Breast epithelium (tissue), 4 donors: ENCODE measurements at regions not wholly inside any gene's neighbourhood (a gene's known extent, or its start where the extent isn't known, plus 50 kb on each side); places are given as distances from the start of the nearest gene placed in this dataset.

Source experiments
- DNase-seq, 2 donors: peaks; one replicate each; pipeline ENCODE4 v3.0.0-alpha.2; 2019; ENCODE audit warnings: low spot score in 2 of 2
- H3K27ac ChIP-seq, 2 donors: fragments of 200-600 bp; sonication (generic) in 1 of 2; one replicate each; pipeline ENCODE4 v1.5.1; 2016 to 2019; ENCODE audit warnings: mild to moderate bottlenecking in 1 of 2
- H3K27me3 ChIP-seq, 2 donors: fragments of 200-600 bp; sonication (generic) in 1 of 2; one replicate each; pipeline versions ENCODE4 v1.5.1 to v1.6.0; 2017 to 2019; ENCODE audit warnings: control low read depth in 1 of 2, mild to moderate bottlenecking in 1 of 2
- H3K36me3 ChIP-seq: fragments of 200-600 bp; one replicate; pipeline ENCODE4 v1.5.1; 2019
- H3K4me1 ChIP-seq, 2 donors: fragments of 200-600 bp; sonication (generic); one replicate each; pipeline ENCODE4 v1.5.1; 2016 to 2019; ENCODE audit warnings: control low read depth in 1 of 2
- H3K4me3 ChIP-seq, 3 donors: fragments of 200-600 bp; sonication (generic); 1 replicate in 2 of 3; 2 replicates in 1 of 3; pipeline ENCODE4 v1.5.1; 2016 to 2019; ENCODE audit warnings: mild to moderate bottlenecking in 3 of 3, moderate library complexity in 2 of 3
- H3K9me3 ChIP-seq, 2 donors: fragments of 200-600 bp; sonication (generic) in 1 of 2; one replicate each; pipeline ENCODE4 v1.5.1; 2016 to 2019; ENCODE audit warnings: control low read depth in 1 of 2
- CTCF ChIP-seq, 3 donors: fragments of 450-650 bp; IDR thresholded peaks; one replicate each; pipeline ENCODE4 v1.5.1; 2016 to 2017; ENCODE audit warnings: antibody characterized with exemption in 3 of 3, mild to moderate bottlenecking in 3 of 3, moderate library complexity in 3 of 3
- POLR2A ChIP-seq: fragments of 450-650 bp; IDR thresholded peaks from one replicate; pipeline ENCODE4 v1.6.1; 2016; ENCODE audit warnings: antibody characterized with exemption, mild to moderate bottlenecking, moderate library complexity
- POLR2AphosphoS5 ChIP-seq, 3 donors: sonication (generic); formaldehyde crosslinking; IDR thresholded peaks; one replicate each; pipeline ENCODE4 v1.6.1; 2017; ENCODE audit warnings: antibody characterized with exemption in 3 of 3
- intact Hi-C: fragments of 100-400 bp; cut with DNase I; formaldehyde crosslinking; loops from one replicate; pipeline ENCODE4 v1.15.1; 2023; ENCODE audit warnings: low total_unique reads

GRCh38 chr5:62938927-62939326 is 360.3 kb downstream of the LRRC70 start:
- no peak overlapping the region for H3K4me3 ChIP-seq
- intact Hi-C loops: no loop called here
- no peak for DNase-seq
- H3K4me1 ChIP-seq: no peaks in the 10 kb centered on the region
- no peaks in the 10 kb centered on the region for H3K36me3 ChIP-seq
- TF ChIP-seq CTCF (IDR thresholded peaks at IDR 0.05) (no peak), POLR2A (no peak), POLR2AphosphoS5 (IDR thresholded peaks at IDR 0.05) (no peak)
- H3K27me3 ChIP-seq: no peaks in the 10 kb centered on the region
- H3K27ac ChIP-seq: peak overlapping the region; percentile 59 to 76
- no peaks in the 10 kb centered on the region for H3K9me3 ChIP-seq

GRCh38 chr5:62937661-62938558 is 359.3 kb downstream of the LRRC70 start:
- intact Hi-C loops: no loop called here
- TF ChIP-seq POLR2AphosphoS5 (IDR thresholded peaks at IDR 0.05) (no peak), CTCF (IDR thresholded peaks at IDR 0.05) (no peak)
- H3K9me3 ChIP-seq: no peaks in the 10 kb centered on the region
- no peaks in the 10 kb centered on the region for H3K36me3 ChIP-seq
- no peaks in the 10 kb centered on the region for H3K4me1 ChIP-seq
- H3K27ac ChIP-seq: peak overlapping the region; percentile 59 to 76
- H3K27me3 ChIP-seq: no peaks in the 10 kb centered on the region
- no peak overlapping the region for H3K4me3 ChIP-seq
- no peak for DNase-seq

- Histone ChIP-seq H3K36me3 (no peaks in the 10 kb centered on the region), H3K27ac (no peak overlapping the region), H3K4me3 (no peak overlapping the region), H3K9me3 (no peaks in the 10 kb centered on the region), H3K27me3 (no peaks in the 10 kb centered on the region), H3K4me1 (no peaks in the 10 kb centered on the region)
- no peak for TF ChIP-seq POLR2A
- TF ChIP-seq POLR2AphosphoS5 (IDR thresholded peaks at IDR 0.05): no peak
- TF ChIP-seq CTCF (IDR thresholded peaks at IDR 0.05): no peak
- DNase-seq: no peak
- intact Hi-C loops: no loop called here
These were observed 357.0 kb downstream of the LRRC70 start for GRCh38 chr5:62935660-62936059.

GRCh38 chr5:62934319-62934718 is 355.7 kb downstream of the LRRC70 start:
- no peak for DNase-seq
- TF ChIP-seq POLR2A: no peak
- no peak for TF ChIP-seq CTCF (IDR thresholded peaks at IDR 0.05)
- no peak for TF ChIP-seq POLR2AphosphoS5 (IDR thresholded peaks at IDR 0.05)
- H3K27ac ChIP-seq: no peak overlapping the region
- H3K27me3 ChIP-seq: no peaks in the 10 kb centered on the region
- no peak overlapping the region for H3K4me3 ChIP-seq
- no peaks in the 10 kb centered on the region for H3K9me3 ChIP-seq
- intact Hi-C loops: loop anchor here (5.0 kb wide), 1 partner anchor 1028 kb away; the partner anchor contains the start of gene HTR1A
- H3K4me1 ChIP-seq: no peaks in the 10 kb centered on the region
- H3K36me3 ChIP-seq: no peaks in the 10 kb centered on the region

- intact Hi-C loops: loop anchor here (5.0 kb wide), 1 partner anchor 1029 kb away; the partner anchor contains the start of gene HTR1A
These were observed 354.6 kb downstream of the LRRC70 start for GRCh38 chr5:62933261-62933660.

More at GRCh38 chr5:62933261-62933660, 354.6 kb downstream of the LRRC70 start:
- no peak for TF ChIP-seq CTCF (IDR thresholded peaks at IDR 0.05)
- TF ChIP-seq POLR2A: no peak
- TF ChIP-seq POLR2AphosphoS5 (IDR thresholded peaks at IDR 0.05): no peak
- Histone ChIP-seq H3K4me3 (no peak overlapping the region), H3K36me3 (no peaks in the 10 kb centered on the region), H3K4me1 (no peaks in the 10 kb centered on the region), H3K9me3 (no peaks in the 10 kb centered on the region), H3K27me3 (no peaks in the 10 kb centered on the region), H3K27ac (no peak overlapping the region)
- no peak for DNase-seq
